ENCODE measurements at regions not wholly inside any gene's neighbourhood (a gene's known extent, or its start where the extent isn't known, plus 50 kb on each side); places are given as distances from the start of the nearest gene placed in this dataset.

GRCh38 chr9:4386819-4387218 is 87.0 kb upstream of the GLIS3 start:
- no peaks in the 10 kb centered on the region for H3K79me2 ChIP-seq (ENCODE audit: insufficient read depth, low read length)
- no peak overlapping the region for H3K9ac ChIP-seq (ENCODE audit: low read length)
- Mint-ChIP-seq H3K9me3 (ENCODE audit: unreplicated experiment) (no peaks in the 10 kb centered on the region), H3K4me3 (ENCODE audit: unreplicated experiment) (no peak overlapping the region), H3K36me3 (ENCODE audit: low read depth, unreplicated experiment) (no peaks in the 10 kb centered on the region), H3K27ac (ENCODE audit: unreplicated experiment) (peak overlapping the region; percentile 45), H3K27me3 (ENCODE audit: low read depth, unreplicated experiment) (peaks cover 8% of the 10 kb centered on the region), H3K4me1 (ENCODE audit: low read depth, unreplicated experiment) (no peaks in the 10 kb centered on the region)
- H3K27ac ChIP-seq (ENCODE audit: low read depth, low read length): no peak overlapping the region
- TF ChIP-seq CTCF (IDR thresholded peaks at IDR 0.05; ENCODE audit: insufficient read depth, low read depth, low read length) (no peak), EZH2 (IDR thresholded peaks at IDR 0.05; ENCODE audit: insufficient read depth, low read length) (no peak)
- no peaks in the 10 kb centered on the region for H3K4me1 ChIP-seq (ENCODE audit: insufficient read depth, low read length)
- H3K27me3 ChIP-seq (ENCODE audit: insufficient read depth, low read length): no peaks in the 10 kb centered on the region
- H3K9me3 ChIP-seq (ENCODE audit: insufficient read depth, low read depth, low read length): no peaks in the 10 kb centered on the region
- DNase-seq (ENCODE audit: low read depth) (no peak), FAIRE-seq (no peak)
- H3K4me3 ChIP-seq (ENCODE audit: insufficient read depth, low read depth, low read length): no peak overlapping the region
- no peaks in the 10 kb centered on the region for H3K36me3 ChIP-seq (ENCODE audit: insufficient read depth, low read length)
- H4K20me1 ChIP-seq (ENCODE audit: insufficient read depth, low read length): no peaks in the 10 kb centered on the region
- H3K4me2 ChIP-seq (ENCODE audit: low read length): no peak overlapping the region
- H2AFZ ChIP-seq (ENCODE audit: low read depth, low read length): no peak overlapping the region

- H4K20me1 ChIP-seq (ENCODE audit: insufficient read depth, low read length): no peaks in the 10 kb centered on the region
- Mint-ChIP-seq H3K4me3 (ENCODE audit: unreplicated experiment) (no peak overlapping the region), H3K27me3 (ENCODE audit: low read depth, unreplicated experiment) (peaks cover under 1% of the 10 kb centered on the region), H3K9me3 (ENCODE audit: unreplicated experiment) (no peaks in the 10 kb centered on the region), H3K27ac (ENCODE audit: unreplicated experiment) (no peak overlapping the region), H3K4me1 (ENCODE audit: low read depth, unreplicated experiment) (no peaks in the 10 kb centered on the region), H3K36me3 (ENCODE audit: low read depth, unreplicated experiment) (no peaks in the 10 kb centered on the region)
- TF ChIP-seq EZH2 (IDR thresholded peaks at IDR 0.05; ENCODE audit: insufficient read depth, low read length): no peak
- TF ChIP-seq CTCF (IDR thresholded peaks at IDR 0.05; ENCODE audit: insufficient read depth, low read depth, low read length): no peak
- no peak overlapping the region for H3K4me3 ChIP-seq (ENCODE audit: insufficient read depth, low read depth, low read length)
- H3K9ac ChIP-seq (ENCODE audit: low read length): no peak overlapping the region
- no peak for FAIRE-seq
- no peaks in the 10 kb centered on the region for H3K79me2 ChIP-seq (ENCODE audit: insufficient read depth, low read length)
- H3K9me3 ChIP-seq (ENCODE audit: insufficient read depth, low read depth, low read length): no peaks in the 10 kb centered on the region
- H2AFZ ChIP-seq (ENCODE audit: low read depth, low read length): no peak overlapping the region
- no peaks in the 10 kb centered on the region for H3K4me1 ChIP-seq (ENCODE audit: insufficient read depth, low read length)
- no peaks in the 10 kb centered on the region for H3K36me3 ChIP-seq (ENCODE audit: insufficient read depth, low read length)
- no peaks in the 10 kb centered on the region for H3K27me3 ChIP-seq (ENCODE audit: insufficient read depth, low read length)
- H3K4me2 ChIP-seq (ENCODE audit: low read length): no peak overlapping the region
- no peak overlapping the region for H3K27ac ChIP-seq (ENCODE audit: low read depth, low read length)
- DNase-seq (ENCODE audit: low read depth): no peak
Measured at GRCh38 chr9:4384750-4385149, 84.9 kb upstream of the GLIS3 start.

- Histone ChIP-seq H3K9ac (ENCODE audit: low read length) (no peak overlapping the region), H3K36me3 (ENCODE audit: insufficient read depth, low read length) (no peaks in the 10 kb centered on the region), H3K27ac (ENCODE audit: low read depth, low read length) (no peak overlapping the region), H3K79me2 (ENCODE audit: insufficient read depth, low read length) (no peaks in the 10 kb centered on the region), H3K9me3 (ENCODE audit: insufficient read depth, low read depth, low read length) (no peaks in the 10 kb centered on the region), H3K4me2 (ENCODE audit: low read length) (no peak overlapping the region), H3K4me1 (ENCODE audit: insufficient read depth, low read length) (no peaks in the 10 kb centered on the region), H3K4me3 (ENCODE audit: insufficient read depth, low read depth, low read length) (no peak overlapping the region), H3K27me3 (ENCODE audit: insufficient read depth, low read length) (no peaks in the 10 kb centered on the region), H2AFZ (ENCODE audit: low read depth, low read length) (no peak overlapping the region), H4K20me1 (ENCODE audit: insufficient read depth, low read length) (no peaks in the 10 kb centered on the region)
- Mint-ChIP-seq H3K27ac (ENCODE audit: unreplicated experiment) (no peak overlapping the region), H3K9me3 (ENCODE audit: unreplicated experiment) (no peaks in the 10 kb centered on the region), H3K36me3 (ENCODE audit: low read depth, unreplicated experiment) (no peaks in the 10 kb centered on the region), H3K4me1 (ENCODE audit: low read depth, unreplicated experiment) (no peaks in the 10 kb centered on the region), H3K27me3 (ENCODE audit: low read depth, unreplicated experiment) (no peaks in the 10 kb centered on the region), H3K4me3 (ENCODE audit: unreplicated experiment) (no peak overlapping the region)
- FAIRE-seq (no peak), DNase-seq (ENCODE audit: low read depth) (no peak)
- TF ChIP-seq EZH2 (IDR thresholded peaks at IDR 0.05; ENCODE audit: insufficient read depth, low read length) (no peak), CTCF (IDR thresholded peaks at IDR 0.05; ENCODE audit: insufficient read depth, low read depth, low read length) (peak; percentile 74)
Measured at GRCh38 chr9:4382722-4383317, 83.0 kb upstream of the GLIS3 start.

Data from astrocyte (in vitro differentiated cells and primary cell).